Upper lobe of left lung (tissue), 6 donors: ENCODE measurements at regions not wholly inside any gene's neighbourhood (a gene's known extent, or its start where the extent isn't known, plus 50 kb on each side); places are given as distances from the start of the nearest gene placed in this dataset.
A peak's percentile ranks its signal among the peaks of the same experiment; 100 is the strongest.

Experiments used
- ATAC-seq, 2 donors: fragments of 200-7000 bp; cut with Tn5 transposase; one replicate each; pipeline ENCODE4 v1.9.1; 2022; ENCODE audit warnings: mild to moderate bottlenecking in 2 of 2, moderate library complexity in 2 of 2; ENCODE audit not compliant: low FRiP score in 2 of 2
- DNase-seq, 2 donors: peaks; one replicate each; pipeline ENCODE4 v3.0.0-alpha.2; 2019 to 2020
- H3K27ac ChIP-seq, 4 donors: fragments of 200-600 bp; sonication (generic); one replicate each; pipeline ENCODE4 v1.5.1; 2016 to 2019
- H3K27me3 ChIP-seq, 4 donors: fragments of 200-600 bp; sonication (generic); one replicate each; pipeline ENCODE4 v1.5.1; 2017 to 2019
- H3K36me3 ChIP-seq, 4 donors: fragments of 200-600 bp; sonication (generic); one replicate each; pipeline ENCODE4 v1.5.1; 2016 to 2019
- H3K4me1 ChIP-seq, 4 donors: fragments of 200-600 bp; sonication (generic); one replicate each; pipeline ENCODE4 v1.5.1; 2018 to 2019
- H3K4me3 ChIP-seq, 4 donors: fragments of 200-600 bp; sonication (generic); one replicate each; pipeline ENCODE4 v1.5.1; 2017 to 2019; ENCODE audit warnings: mild to moderate bottlenecking in 2 of 4, moderate library complexity in 1 of 4
- H3K9me3 ChIP-seq, 4 donors: fragments of 200-600 bp; sonication (generic); one replicate each; pipeline ENCODE4 v1.5.1; 2018 to 2019
- EP300 ChIP-seq, 4 donors: sonication (generic); formaldehyde crosslinking; IDR thresholded peaks; one replicate each; pipeline ENCODE4 v1.5.1; 2017; ENCODE audit warnings: antibody characterized with exemption in 4 of 4, control low read depth in 2 of 4
- POLR2A ChIP-seq, 4 donors: fragments of 450-650 bp; IDR thresholded peaks; one replicate each; pipeline ENCODE4 v1.5.1; 2016 to 2017; ENCODE audit warnings: antibody characterized with exemption in 4 of 4, mild to moderate bottlenecking in 2 of 4
- POLR2AphosphoS5 ChIP-seq, 2 donors: sonication (generic); formaldehyde crosslinking; IDR thresholded peaks; one replicate each; pipeline ENCODE4 v1.5.1; 2017; ENCODE audit warnings: antibody characterized with exemption in 2 of 2
- WGBS, 2 donors: methylation state at CpG; one replicate each; pipeline ENCODE4 v1.1.5; 2017 to 2018; 5-methylcytosine and 5-hydroxymethylcytosine counted together
- TF ChIP-seq, protein P1 (sequence below), 6 experiments: fragments of 450-650 bp in 4 of 6; fragments of 200-600 bp in 2 of 6; sonication (generic) in 2 of 6; IDR thresholded peaks; one replicate each; pipeline ENCODE4 v1.5.1; 2016 to 2019; ENCODE audit warnings: antibody characterized with exemption in 6 of 6
- donor health status: DM: no; HTN: no; CAD: no; lungs with moderate emphysema.
- donor health status: DM: no; HTN: yes; CAD: no; lungs with severe emphysema.

GRCh38 chrX:10049236-10049635 lies 82.1 kb downstream of the CLDN34 start:
- no peak overlapping the region for H3K4me3 ChIP-seq
- 57 to 69% methylated on average over 3 of the region's 3 CpGs for WGBS, 2 donors
- ATAC-seq, result no peak
- no peaks in the 10 kb centered on the region for H3K9me3 ChIP-seq
- H3K36me3 ChIP-seq, result no peaks in the 10 kb centered on the region
- DNase-seq, result no peak
- no peak for TF ChIP-seq POLR2A (IDR thresholded peaks at IDR 0.05)
- TF ChIP-seq EP300 (IDR thresholded peaks at IDR 0.05), result no peak
- H3K27me3 ChIP-seq, result no peaks in the 10 kb centered on the region
- H3K27ac ChIP-seq, result peak overlapping the region; percentile 40 to 77 (median 70)
- H3K4me1 ChIP-seq, result peaks cover 23 to 63% (median 35%) of the 10 kb centered on the region in 4 donors

DNA sequence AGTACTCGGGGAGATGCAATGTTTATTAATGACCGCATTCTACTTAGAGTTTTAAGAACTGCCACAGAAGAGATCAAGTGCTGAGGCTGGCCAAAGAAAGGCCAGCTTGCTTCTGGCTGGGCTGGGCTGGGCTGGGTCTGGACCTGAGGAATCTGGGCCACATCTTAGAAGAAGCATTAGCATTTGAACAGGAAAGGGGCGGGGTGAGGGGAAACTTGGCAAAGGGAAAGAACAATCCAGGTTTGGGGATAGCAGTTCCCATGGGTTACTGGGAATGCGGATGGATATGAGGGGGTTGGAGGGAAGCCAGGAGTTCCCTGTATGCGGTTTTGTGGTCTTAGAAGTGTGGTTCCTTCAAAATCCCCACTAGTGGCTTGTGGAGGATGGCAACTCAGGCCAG lies 83.3 kb downstream of the CLDN34 start:
- no peak for TF ChIP-seq EP300 (IDR thresholded peaks at IDR 0.05)
- no peak for TF ChIP-seq POLR2A (IDR thresholded peaks at IDR 0.05)
- TF ChIP-seq, protein P1, sequence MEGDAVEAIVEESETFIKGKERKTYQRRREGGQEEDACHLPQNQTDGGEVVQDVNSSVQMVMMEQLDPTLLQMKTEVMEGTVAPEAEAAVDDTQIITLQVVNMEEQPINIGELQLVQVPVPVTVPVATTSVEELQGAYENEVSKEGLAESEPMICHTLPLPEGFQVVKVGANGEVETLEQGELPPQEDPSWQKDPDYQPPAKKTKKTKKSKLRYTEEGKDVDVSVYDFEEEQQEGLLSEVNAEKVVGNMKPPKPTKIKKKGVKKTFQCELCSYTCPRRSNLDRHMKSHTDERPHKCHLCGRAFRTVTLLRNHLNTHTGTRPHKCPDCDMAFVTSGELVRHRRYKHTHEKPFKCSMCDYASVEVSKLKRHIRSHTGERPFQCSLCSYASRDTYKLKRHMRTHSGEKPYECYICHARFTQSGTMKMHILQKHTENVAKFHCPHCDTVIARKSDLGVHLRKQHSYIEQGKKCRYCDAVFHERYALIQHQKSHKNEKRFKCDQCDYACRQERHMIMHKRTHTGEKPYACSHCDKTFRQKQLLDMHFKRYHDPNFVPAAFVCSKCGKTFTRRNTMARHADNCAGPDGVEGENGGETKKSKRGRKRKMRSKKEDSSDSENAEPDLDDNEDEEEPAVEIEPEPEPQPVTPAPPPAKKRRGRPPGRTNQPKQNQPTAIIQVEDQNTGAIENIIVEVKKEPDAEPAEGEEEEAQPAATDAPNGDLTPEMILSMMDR (IDR thresholded peaks at IDR 0.05), result no peak
- Histone ChIP-seq H3K27me3 (no peaks in the 10 kb centered on the region), H3K9me3 (peaks cover 0 to 6% (median 0%) of the 10 kb centered on the region in 4 donors), H3K36me3 (no peaks in the 10 kb centered on the region), H3K4me3 (no peak overlapping the region), H3K27ac (peak overlapping the region; percentile 31 to 71 (median 59)), H3K4me1 (peaks cover 17 to 63% (median 35%) of the 10 kb centered on the region in 4 donors)
- ATAC-seq (peak in 1 of 2 donors; percentile 39), DNase-seq (peak in 1 of 2 donors; percentile 47)
- 26 to 41% methylated on average over 4 to 5 of the region's 5 CpGs for WGBS, 2 donors

- TF ChIP-seq POLR2A (IDR thresholded peaks at IDR 0.05), result no peak
- TF ChIP-seq, protein P1 (IDR thresholded peaks at IDR 0.05), result no peak
- peak in 1 of 2 donors; percentile 37 for TF ChIP-seq POLR2AphosphoS5 (IDR thresholded peaks at IDR 0.05)
- peak in 2 of 4 donors; percentile 23 to 59 for TF ChIP-seq EP300 (IDR thresholded peaks at IDR 0.05)
- no peaks in the 10 kb centered on the region for H3K27me3 ChIP-seq
- peaks cover 13 to 62% (median 33%) of the 10 kb centered on the region in 4 donors for H3K4me1 ChIP-seq
- no peak for ATAC-seq
- peak overlapping the region in 3 of 4 donors; percentile 18 to 71 (median 65) for H3K27ac ChIP-seq
- peaks cover 0 to 6% (median 0%) of the 10 kb centered on the region in 4 donors for H3K9me3 ChIP-seq
- 50 to 71% methylated on average over 3 to 5 of the region's 5 CpGs for WGBS, 2 donors
- H3K4me3 ChIP-seq, result no peak overlapping the region
- H3K36me3 ChIP-seq, result no peaks in the 10 kb centered on the region
- no peak for DNase-seq
These were observed 84.8 kb downstream of the CLDN34 start for GRCh38 chrX:10051866-10052480.

DNA sequence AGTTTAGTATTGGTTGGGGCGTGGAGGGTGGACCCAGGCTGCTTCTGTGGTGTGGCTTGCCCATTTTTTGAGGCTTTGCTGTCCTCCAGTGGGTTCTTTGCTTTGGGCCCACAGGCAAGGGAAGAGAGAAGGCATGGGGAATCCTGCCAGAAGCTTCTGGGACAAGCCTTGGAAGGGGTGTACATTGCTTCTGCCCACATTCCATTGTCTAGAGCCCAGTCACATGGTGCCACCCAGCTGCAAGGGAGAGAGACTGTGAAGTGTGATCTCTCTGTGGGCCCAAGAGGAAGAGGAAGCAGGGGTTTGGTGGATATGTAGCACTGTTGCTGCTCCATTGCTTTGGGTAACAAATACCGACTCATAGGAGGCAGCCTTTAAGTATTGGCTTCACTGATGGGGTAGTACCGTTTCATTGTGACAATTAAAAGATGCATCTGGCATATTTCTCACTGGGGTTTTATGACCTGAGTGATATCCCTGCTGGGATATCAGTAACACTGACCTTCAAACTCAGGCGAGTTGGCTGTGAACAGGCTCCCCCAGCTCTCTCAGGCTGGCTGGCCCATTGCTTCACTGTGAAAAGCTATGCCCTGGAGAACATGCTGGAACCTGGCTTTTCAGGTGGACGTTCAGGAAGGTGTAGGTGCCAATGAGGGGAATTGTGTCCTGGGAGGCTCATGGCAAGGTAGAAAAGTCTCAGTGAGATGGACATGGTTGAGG lies 85.9 kb downstream of the CLDN34 start:
- TF ChIP-seq, protein P1 (IDR thresholded peaks at IDR 0.05), result no peak
- no peak for TF ChIP-seq POLR2A (IDR thresholded peaks at IDR 0.05)
- peak in 1 of 2 donors; percentile 13 for TF ChIP-seq POLR2AphosphoS5 (IDR thresholded peaks at IDR 0.05)
- no peak for TF ChIP-seq EP300 (IDR thresholded peaks at IDR 0.05)
- Histone ChIP-seq H3K4me1 (peaks cover 13 to 60% (median 30%) of the 10 kb centered on the region in 4 donors), H3K27ac (peak overlapping the region; percentile 18 to 71 (median 48)), H3K36me3 (no peaks in the 10 kb centered on the region), H3K9me3 (peaks cover 0 to 6% (median 0%) of the 10 kb centered on the region in 4 donors), H3K4me3 (no peak overlapping the region), H3K27me3 (no peaks in the 10 kb centered on the region)
- 58 to 69% methylated on average over 2 to 5 of the region's 5 CpGs for WGBS, 2 donors
- no peak for ATAC-seq
- no peak for DNase-seq

- H3K4me1 ChIP-seq, result peaks cover 13 to 49% (median 21%) of the 10 kb centered on the region in 4 donors
- H3K9me3 ChIP-seq, result peaks cover 0 to 6% (median 0%) of the 10 kb centered on the region in 4 donors
- H3K4me3 ChIP-seq, result no peak overlapping the region
- no peaks in the 10 kb centered on the region for H3K27me3 ChIP-seq
- H3K27ac ChIP-seq, result peak overlapping the region in 3 of 4 donors; percentile 15 to 55 (median 20)
- ATAC-seq (no peak), DNase-seq (peak in 1 of 2 donors; percentile 63)
- WGBS, 2 donors, result 70 to 76% methylated on average over 8 of the region's 8 CpGs
- TF ChIP-seq EP300 (IDR thresholded peaks at IDR 0.05) (no peak), POLR2AphosphoS5 (IDR thresholded peaks at IDR 0.05) (no peak), POLR2A (IDR thresholded peaks at IDR 0.05) (no peak)
- TF ChIP-seq, protein P1 (IDR thresholded peaks at IDR 0.05), result no peak
- H3K36me3 ChIP-seq, result no peaks in the 10 kb centered on the region
These were observed 87.2 kb downstream of the CLDN34 start for GRCh38 chrX:10054396-10054795.
